HG02588 (cell line): ENCODE measurements at regions not wholly inside any gene's neighbourhood (a gene's known extent, or its start where the extent isn't known, plus 50 kb on each side); places are given as distances from the start of the nearest gene placed in this dataset.
A peak's percentile ranks its signal among the peaks of the same experiment; 100 is the strongest.
"Not testable (repeated sequence)": the region's sequence is repeated elsewhere in the genome, so short reads cannot be mapped to it uniquely, and the experiment has no call there.

Experiments
- ATAC-seq: cut with Tn5 transposase; IDR thresholded peaks from one replicate; pipeline ENCODE4 v1.9.1; 2021; ENCODE audit warnings: mild to moderate bottlenecking, moderate library complexity; ENCODE audit not compliant: unreplicated experiment

- no peak for ATAC-seq
Observed at GRCh38 chr12:72148709-72149108, 123.5 kb upstream of the TRHDE start.

- ATAC-seq, result no peak
Observed at GRCh38 chr12:72162875-72163274, 109.3 kb upstream of the TRHDE start.

GRCh38 chr12:72168851-72169250, 103.3 kb upstream of the TRHDE start:
- no peak for ATAC-seq

- no peak for ATAC-seq
Observed at GRCh38 chr12:72173974-72174373, 98.2 kb upstream of the TRHDE start.

- ATAC-seq, result no peak
Observed at GRCh38 chr12:72178244-72178643, 93.9 kb upstream of the TRHDE start.

- no peak for ATAC-seq
Observed at GRCh38 chr12:72178871-72179270, 93.3 kb upstream of the TRHDE start.

- no peak for ATAC-seq
Observed at GRCh38 chr12:72179841-72180240, 92.3 kb upstream of the TRHDE start.

- ATAC-seq, result not testable (repeated sequence)
Observed at GRCh38 chr12:72184971-72185533, 87.1 kb upstream of the TRHDE start.

GRCh38 chr12:72189266-72189665, 82.9 kb upstream of the TRHDE start:
- no peak for ATAC-seq

- peak; percentile 62 for ATAC-seq
Observed at GRCh38 chr12:72191761-72192160, 80.4 kb upstream of the TRHDE start.

- ATAC-seq, result no peak
Observed at GRCh38 chr12:72197790-72198189, 74.4 kb upstream of the TRHDE start.

GRCh38 chr12:72201457-72201856, 70.7 kb upstream of the TRHDE start:
- ATAC-seq, result no peak

GRCh38 chr12:72203764-72204335, 68.3 kb upstream of the TRHDE start:
- ATAC-seq, result peak; percentile 68

GRCh38 chr12:72207079-72207478, 65.1 kb upstream of the TRHDE start:
- ATAC-seq, result no peak

GRCh38 chr12:72207486-72208409, 64.4 kb upstream of the TRHDE start:
- no peak for ATAC-seq

- ATAC-seq, result no peak
Observed at GRCh38 chr12:72209086-72209485, 63.1 kb upstream of the TRHDE start.

GRCh38 chr12:72214163-72214562, 58.0 kb upstream of the TRHDE start:
- ATAC-seq, result no peak

- not testable (repeated sequence) for ATAC-seq
Observed at GRCh38 chr12:72215287-72215686, 56.9 kb upstream of the TRHDE start.

- ATAC-seq, result no peak
Observed at GRCh38 chr12:72219937-72220336, 52.2 kb upstream of the TRHDE start.
